Smooth muscle cell (in vitro differentiated cells): ENCODE measurements at regions not wholly inside any gene's neighbourhood (a gene's known extent, or its start where the extent isn't known, plus 50 kb on each side); places are given as distances from the start of the nearest gene placed in this dataset.

ENCODE experiments used
- DNase-seq: peaks from one replicate; lab custom pipeline; 2025; ENCODE audit not compliant: unreplicated experiment; lab: John Stamatoyannopoulos, UW
- H2AFZ ChIP-seq: fragments of 200-600 bp; sonication (generic); 2 replicates; pipeline ENCODE4 v1.6.0; 2016; ENCODE audit warnings: antibody characterized with exemption, low read depth, mild to moderate bottlenecking
- H3F3A ChIP-seq: fragments of 200-600 bp; sonication (generic); 2 replicates; pipeline ENCODE4 v1.6.0; 2017; ENCODE audit warnings: antibody characterized with exemption, low read depth
- H3K27ac ChIP-seq: fragments of 200-600 bp; sonication (generic); 2 replicates; pipeline ENCODE4 v1.5.1; 2016; ENCODE audit warnings: low read depth, mild to moderate bottlenecking
- H3K27me3 ChIP-seq: fragments of 200-600 bp; sonication (generic); 2 replicates; pipeline ENCODE4 v1.6.1; 2016; ENCODE audit warnings: low read depth, mild to moderate bottlenecking
- H3K36me3 ChIP-seq: fragments of 200-600 bp; sonication (generic); 2 replicates; pipeline ENCODE4 v1.5.1; 2016; ENCODE audit warnings: low read depth
- H3K4me1 ChIP-seq: fragments of 200-600 bp; sonication (generic); 2 replicates; pipeline ENCODE4 v1.5.1; 2016; ENCODE audit warnings: low read depth
- H3K4me2 ChIP-seq: fragments of 200-600 bp; sonication (generic); 2 replicates; pipeline ENCODE4 v1.6.0; 2016; ENCODE audit warnings: mild to moderate bottlenecking
- H3K4me3 ChIP-seq: fragments of 200-600 bp; sonication (generic); 2 replicates; pipeline ENCODE4 v1.5.1; 2016; ENCODE audit warnings: mild to moderate bottlenecking
- H3K79me2 ChIP-seq: fragments of 200-600 bp; sonication (generic); 2 replicates; pipeline ENCODE4 v1.6.0; 2016; ENCODE audit warnings: low read depth, mild to moderate bottlenecking
- H3K9ac ChIP-seq: fragments of 200-600 bp; sonication (generic); 2 replicates; pipeline ENCODE4 v1.6.0; 2016; ENCODE audit warnings: low read depth
- H3K9me3 ChIP-seq: fragments of 200-600 bp; sonication (generic); replicated peaks from 2 replicates; pipeline ENCODE4 v1.5.1; 2016; ENCODE audit warnings: low read depth
- H4K20me1 ChIP-seq: fragments of 200-600 bp; sonication (generic); 2 replicates; pipeline ENCODE4 v1.6.0; 2016; ENCODE audit warnings: low read depth
- WGBS: methylation state at CpG from one replicate; pipeline ENCODE4 v1.1.7; 2016; ENCODE audit warnings: low lambda C conversion rate; 5-methylcytosine and 5-hydroxymethylcytosine counted together
- TF ChIP-seq, protein P1 (sequence below): fragments of 200-600 bp; sonication (generic); IDR thresholded peaks from 2 replicates; pipeline ENCODE4 v1.5.1; 2017; ENCODE audit warnings: borderline replicate concordance, mild to moderate bottlenecking, antibody characterized with exemption; ENCODE audit not compliant: insufficient read depth, poor library complexity, severe bottlenecking

- Histone ChIP-seq H3K79me2 (no peaks in the 10 kb centered on the region), H3K36me3 (no peaks in the 10 kb centered on the region), H4K20me1 (no peaks in the 10 kb centered on the region), H3K4me2 (peak overlapping the region; percentile 42), H3K4me1 (peaks cover 7% of the 10 kb centered on the region), H3K9ac (peak overlapping the region; percentile 0), H3F3A (no peaks in the 10 kb centered on the region), H3K27ac (peak overlapping the region; percentile 66), H3K9me3 (no peaks in the 10 kb centered on the region), H2AFZ (no peak overlapping the region), H3K4me3 (no peak overlapping the region), H3K27me3 (no peaks in the 10 kb centered on the region)
- WGBS = 62% methylated on average over 15 of the region's 15 CpGs
- no peak for DNase-seq
- TF ChIP-seq, protein P1, sequence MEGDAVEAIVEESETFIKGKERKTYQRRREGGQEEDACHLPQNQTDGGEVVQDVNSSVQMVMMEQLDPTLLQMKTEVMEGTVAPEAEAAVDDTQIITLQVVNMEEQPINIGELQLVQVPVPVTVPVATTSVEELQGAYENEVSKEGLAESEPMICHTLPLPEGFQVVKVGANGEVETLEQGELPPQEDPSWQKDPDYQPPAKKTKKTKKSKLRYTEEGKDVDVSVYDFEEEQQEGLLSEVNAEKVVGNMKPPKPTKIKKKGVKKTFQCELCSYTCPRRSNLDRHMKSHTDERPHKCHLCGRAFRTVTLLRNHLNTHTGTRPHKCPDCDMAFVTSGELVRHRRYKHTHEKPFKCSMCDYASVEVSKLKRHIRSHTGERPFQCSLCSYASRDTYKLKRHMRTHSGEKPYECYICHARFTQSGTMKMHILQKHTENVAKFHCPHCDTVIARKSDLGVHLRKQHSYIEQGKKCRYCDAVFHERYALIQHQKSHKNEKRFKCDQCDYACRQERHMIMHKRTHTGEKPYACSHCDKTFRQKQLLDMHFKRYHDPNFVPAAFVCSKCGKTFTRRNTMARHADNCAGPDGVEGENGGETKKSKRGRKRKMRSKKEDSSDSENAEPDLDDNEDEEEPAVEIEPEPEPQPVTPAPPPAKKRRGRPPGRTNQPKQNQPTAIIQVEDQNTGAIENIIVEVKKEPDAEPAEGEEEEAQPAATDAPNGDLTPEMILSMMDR = no peak
Measured at GRCh38 chr10:114754445-114755320, 66.9 kb upstream of the FHIP2A start.

DNA sequence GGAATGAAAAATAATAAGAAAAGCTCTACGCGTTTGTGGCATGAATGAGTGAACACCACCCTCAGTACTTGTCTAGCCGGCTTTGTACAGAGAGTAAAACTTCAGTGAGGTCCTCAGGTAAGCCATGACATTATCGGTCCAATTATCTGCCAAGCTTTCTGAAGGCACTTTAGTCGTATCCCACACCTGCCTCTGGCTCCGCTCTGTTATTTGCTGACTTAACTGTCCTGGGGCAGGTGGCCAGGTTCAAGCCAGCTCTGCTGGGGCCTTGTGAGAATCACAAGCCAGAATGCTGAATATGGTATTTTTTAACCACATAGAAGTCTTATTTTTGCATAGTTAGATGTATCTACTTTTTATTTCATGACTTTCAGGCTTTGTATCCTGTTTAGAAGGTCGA is 66.0 kb upstream of the FHIP2A start:
- Histone ChIP-seq H3F3A (no peaks in the 10 kb centered on the region), H3K9ac (no peak overlapping the region), H3K4me1 (peaks cover 7% of the 10 kb centered on the region), H2AFZ (no peak overlapping the region), H3K4me3 (no peak overlapping the region), H3K4me2 (no peak overlapping the region), H3K9me3 (no peaks in the 10 kb centered on the region), H3K79me2 (no peaks in the 10 kb centered on the region), H3K27ac (peak overlapping the region; percentile 66), H3K27me3 (no peaks in the 10 kb centered on the region), H3K36me3 (no peaks in the 10 kb centered on the region), H4K20me1 (no peaks in the 10 kb centered on the region)
- DNase-seq = no peak
- WGBS = 73% methylated on average over 7 of the region's 7 CpGs
- TF ChIP-seq, protein P1 = no peak

DNA sequence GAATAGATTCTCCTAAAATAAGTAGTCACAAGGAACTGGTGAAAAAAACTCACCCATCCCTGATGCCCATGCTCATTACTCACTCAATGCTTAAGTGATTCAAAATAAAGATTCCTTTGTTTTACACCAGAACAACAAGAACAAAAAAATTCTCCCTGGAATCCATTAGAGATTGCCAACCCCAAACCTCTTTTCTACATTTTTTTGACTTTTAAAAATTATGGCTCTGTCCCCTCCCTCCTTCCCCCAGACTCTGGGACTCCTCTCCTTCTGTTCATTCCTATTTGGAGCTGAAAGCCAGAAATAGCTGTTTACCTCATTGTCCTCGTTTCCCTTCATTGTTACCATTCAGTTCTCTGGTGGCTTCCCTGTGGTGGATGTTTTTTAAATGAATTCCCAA is 63.2 kb upstream of the FHIP2A start:
- H3K4me1 ChIP-seq = peaks cover 3% of the 10 kb centered on the region
- 69% methylated on average over 1 of the region's 1 CpG for WGBS
- H3K79me2 ChIP-seq = no peaks in the 10 kb centered on the region
- H3K9me3 ChIP-seq = no peaks in the 10 kb centered on the region
- H3K36me3 ChIP-seq = no peaks in the 10 kb centered on the region
- H3K27me3 ChIP-seq = no peaks in the 10 kb centered on the region
- TF ChIP-seq, protein P1 = no peak
- H3K27ac ChIP-seq = no peak overlapping the region
- no peak for DNase-seq
- H3K4me2 ChIP-seq = no peak overlapping the region
- no peak overlapping the region for H3K9ac ChIP-seq
- H3K4me3 ChIP-seq = no peak overlapping the region
- no peaks in the 10 kb centered on the region for H4K20me1 ChIP-seq
- H2AFZ ChIP-seq = no peak overlapping the region
- H3F3A ChIP-seq = no peaks in the 10 kb centered on the region
